ENCODE measurements at regions not wholly inside any gene's neighbourhood (a gene's known extent, or its start where the extent isn't known, plus 50 kb on each side); places are given as distances from the start of the nearest gene placed in this dataset.
A peak's percentile ranks its signal among the peaks of the same experiment; 100 is the strongest.
"Not testable (repeated sequence)": the region's sequence is repeated elsewhere in the genome, so short reads cannot be mapped to it uniquely, and the experiment has no call there.

DNA sequence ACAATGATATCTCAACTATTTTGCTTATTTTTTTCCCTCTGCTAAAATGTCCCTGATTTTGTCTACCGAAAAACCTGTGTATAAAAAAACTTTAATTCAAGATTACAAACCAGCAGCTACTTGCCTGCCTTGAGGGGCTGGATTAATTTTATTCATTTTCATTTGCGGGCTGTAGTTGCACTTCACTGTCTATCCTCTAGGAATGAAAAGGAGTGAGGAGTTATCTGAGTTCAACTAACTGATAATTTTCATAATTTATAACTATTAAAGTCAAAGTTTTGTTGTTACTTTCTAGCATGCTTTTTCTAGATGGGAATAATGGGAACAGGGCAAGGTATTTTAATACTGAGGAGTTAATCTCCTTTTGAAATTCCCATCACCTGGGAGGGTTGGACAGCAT lies 50.3 kb upstream of the AGTPBP1 start:
- DNase-seq; H3K36me3 ChIP-seq (ENCODE audit: control insufficient read depth in 2 of 3, insufficient read depth in 3 of 3, low read length in 3 of 3); H3K27me3 ChIP-seq (ENCODE audit: control insufficient read depth in 2 of 2, insufficient read depth in 2 of 2, low read length in 2 of 2); H3K9me3 Mint-ChIP-seq; H3K27ac Mint-ChIP-seq; ATAC-seq; H3K27ac ChIP-seq (ENCODE audit: low read depth, low read length); H3K4me1 ChIP-seq (ENCODE audit: control insufficient read depth in 2 of 2, insufficient read depth in 2 of 2, low read length in 2 of 2); H3K4me1 Mint-ChIP-seq; H3K4me3 ChIP-seq (ENCODE audit: low read length); intact Hi-C loops (cut with micrococcal nuclease); POLR2A ChIA-PET; H3K36me3 Mint-ChIP-seq; CTCF ChIA-PET; H3K4me3 Mint-ChIP-seq; H3K9me3 ChIP-seq (ENCODE audit: control insufficient read depth in 2 of 3, low read length in 3 of 3): not testable (repeated sequence)
- H3K27me3 Mint-ChIP-seq, result peaks cover 0 to 35% (median 4%) of the 10 kb centered on the region in 5 donors

DNA sequence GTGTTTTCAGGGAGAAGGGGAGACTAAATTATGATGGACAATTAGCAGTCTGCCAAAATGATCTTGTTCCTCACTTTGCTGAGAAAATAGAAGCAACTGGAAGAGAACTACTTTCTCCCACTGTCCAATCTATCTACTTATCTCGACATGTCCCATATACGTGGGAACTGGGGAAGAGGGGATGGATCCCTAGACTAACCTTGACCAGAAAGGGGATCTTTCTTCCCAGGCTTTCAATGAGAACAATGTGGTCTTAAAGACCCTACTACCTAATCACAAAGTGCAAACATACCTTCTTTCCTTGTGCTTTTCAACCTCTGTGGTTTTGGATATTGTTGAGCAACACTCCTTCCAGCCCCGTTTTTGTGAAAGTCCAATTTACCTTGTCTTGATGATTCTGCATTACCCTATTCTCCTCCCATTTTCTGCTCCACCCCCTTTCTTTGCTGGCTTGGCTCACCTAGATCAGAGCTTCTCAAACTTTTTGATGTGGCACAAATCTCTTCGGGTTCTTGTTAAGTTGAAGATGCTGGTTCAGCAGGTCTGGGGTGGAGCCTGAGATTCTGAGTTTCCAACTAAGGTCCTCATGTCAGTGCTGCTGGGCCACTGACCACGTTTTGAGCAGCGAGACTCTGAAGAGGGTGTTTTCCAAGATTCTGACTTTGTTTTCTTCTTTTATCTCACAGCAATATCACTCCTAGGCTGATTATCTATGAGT lies 61.4 kb upstream of the AGTPBP1 start:
- POLR2A ChIA-PET, result interaction anchor here (0.9 kb wide), 1 partner anchor 60 kb away, joined by 3 read pairs; no protein-coding TSS in a partner anchor
- H3K27me3 Mint-ChIP-seq; H3K27ac Mint-ChIP-seq; H3K36me3 Mint-ChIP-seq; H3K27me3 ChIP-seq (ENCODE audit: control insufficient read depth in 2 of 2, insufficient read depth in 2 of 2, low read length in 2 of 2); CTCF ChIA-PET; H3K4me3 Mint-ChIP-seq; H3K9me3 Mint-ChIP-seq; H3K4me3 ChIP-seq (ENCODE audit: low read length); H3K36me3 ChIP-seq (ENCODE audit: control insufficient read depth in 2 of 3, insufficient read depth in 3 of 3, low read length in 3 of 3); H3K9me3 ChIP-seq (ENCODE audit: control insufficient read depth in 2 of 3, low read length in 3 of 3): not testable (repeated sequence)
- intact Hi-C loops (cut with micrococcal nuclease), result loop anchor here (1.0 to 10.0 kb wide), 5 partner anchors 137 to 1878 kb away; partner anchors contain the start of genes GAS1 (in 1 of the 2), HNRNPK (in 1 of the 2), KIF27 (in 1 of the 2) and RMI1 (in 1 of the 2)
- H3K4me1 Mint-ChIP-seq, result peaks cover 9 to 18% (median 11%) of the 10 kb centered on the region in 7 donors
- peak in 7 of 9 donors; percentile 68 to 82 (median 76) for DNase-seq
- peak; percentile 64 for ATAC-seq
- H3K4me1 ChIP-seq (ENCODE audit: control insufficient read depth in 2 of 2, insufficient read depth in 2 of 2, low read length in 2 of 2), result peaks cover 14 to 25% of the 10 kb centered on the region in 2 donors
- peak overlapping the region; percentile 96 for H3K27ac ChIP-seq (ENCODE audit: low read depth, low read length)

DNA sequence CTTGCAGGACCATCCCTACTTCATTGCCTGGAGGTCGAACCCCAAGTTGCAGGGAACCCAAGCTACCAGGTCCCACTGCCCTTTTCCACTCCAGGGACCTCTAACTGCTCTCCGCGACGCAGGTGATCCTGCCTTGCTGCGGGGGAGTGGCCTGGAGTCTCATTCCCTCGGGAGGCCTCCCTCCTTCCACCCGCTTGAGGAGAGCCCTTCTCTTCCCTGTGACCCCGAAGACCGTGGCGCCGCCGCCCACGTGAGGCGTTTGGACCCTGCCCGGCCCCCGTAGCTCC lies 63.0 kb upstream of the AGTPBP1 start:
- not testable (repeated sequence) for H3K36me3 ChIP-seq (ENCODE audit: control insufficient read depth in 2 of 3, insufficient read depth in 3 of 3, low read length in 3 of 3); ATAC-seq; H3K27me3 ChIP-seq (ENCODE audit: control insufficient read depth in 2 of 2, insufficient read depth in 2 of 2, low read length in 2 of 2); H3K27me3 Mint-ChIP-seq; H3K9me3 Mint-ChIP-seq; DNase-seq; H3K9me3 ChIP-seq (ENCODE audit: control insufficient read depth in 2 of 3, low read length in 3 of 3)
- Histone ChIP-seq H3K27ac (ENCODE audit: low read depth, low read length) (peak overlapping the region; percentile 96), H3K4me3 (ENCODE audit: low read length) (peak overlapping the region; percentile 44), H3K4me1 (ENCODE audit: control insufficient read depth in 2 of 2, insufficient read depth in 2 of 2, low read length in 2 of 2) (peaks cover 14 to 25% of the 10 kb centered on the region in 2 donors)
- Mint-ChIP-seq H3K4me3 (peak overlapping the region in 2 of 10 donors; percentile 78 to 79), H3K36me3 (peaks cover 0 to 13% (median 5%) of the 10 kb centered on the region in 5 donors), H3K27ac (peak overlapping the region in 2 of 9 donors; percentile 68 to 94), H3K4me1 (peaks cover 11 to 27% (median 14%) of the 10 kb centered on the region in 7 donors)
- intact Hi-C loops (cut with micrococcal nuclease), result loop anchor here (1.0 to 10.0 kb wide), 11 partner anchors 62 to 1880 kb away; partner anchors contain the start of genes ISCA1 (in 2 of the 2), TUT7 (in 2 of the 2), GAS1 (in 1 of the 2) and HNRNPK (in 1 of the 2)
- POLR2A ChIA-PET, result interaction anchor here (1.0 kb wide), 1 partner anchor 63 kb away, joined by 3 read pairs; the partner anchor contains the start of gene AGTPBP1
- CTCF ChIA-PET, result interaction anchor here (0.6 kb wide), 1 partner anchor 200 kb away, joined by 3 read pairs; no protein-coding TSS in a partner anchor

DNA sequence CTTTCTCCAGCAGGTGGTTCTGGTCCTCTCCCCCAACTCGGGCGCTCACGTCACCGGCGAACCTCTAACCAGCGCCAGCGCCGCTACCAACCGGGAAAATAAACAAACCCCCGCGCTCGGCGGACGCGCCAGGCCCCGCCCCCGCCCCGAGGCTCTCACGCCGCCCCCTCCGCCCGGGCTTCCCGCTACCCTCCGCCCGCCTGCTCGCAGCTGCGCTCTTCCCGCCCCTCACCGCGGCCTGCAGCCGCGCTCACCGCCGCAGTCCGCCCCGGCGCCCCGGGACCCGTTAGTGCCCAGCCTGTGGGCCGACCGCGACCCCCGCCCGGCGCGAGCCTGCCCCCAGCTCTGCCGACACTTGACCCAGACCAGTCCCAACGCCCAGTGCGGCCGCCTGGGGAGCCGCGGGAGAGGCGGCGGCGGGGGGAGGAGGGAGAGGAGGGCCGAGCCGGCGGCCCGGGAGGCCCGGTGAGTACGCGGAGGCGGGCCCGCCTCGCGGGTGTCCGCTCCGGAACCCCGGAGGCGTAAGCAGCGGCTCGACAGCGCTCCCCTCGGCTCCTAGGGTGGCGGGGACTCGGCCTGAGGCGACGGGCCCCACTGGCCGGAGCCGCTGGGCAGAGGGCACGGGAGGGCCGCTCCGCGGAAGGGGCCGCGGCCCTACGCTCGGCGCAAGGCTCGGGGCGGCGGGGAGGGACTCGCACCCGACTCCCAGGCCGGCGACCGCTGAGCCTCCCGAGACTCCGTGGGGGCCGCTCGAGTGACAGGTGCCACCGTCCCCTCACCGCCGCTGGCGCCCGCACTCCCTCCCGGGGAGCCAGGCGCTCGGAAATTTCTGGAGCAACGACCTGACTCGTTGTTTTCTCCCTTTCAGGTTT lies 63.6 kb upstream of the AGTPBP1 start:
- POLR2A ChIA-PET, result interaction anchor here (1.0 kb wide), 1 partner anchor 63 kb away, joined by 3 read pairs; the partner anchor contains the start of gene AGTPBP1
- intact Hi-C loops (cut with micrococcal nuclease), result loop anchor here (1.0 to 10.0 kb wide), 10 partner anchors 63 to 1881 kb away; partner anchors contain the start of genes ISCA1 (in 2 of the 2), TUT7 (in 2 of the 2), GAS1 (in 1 of the 2) and HNRNPK (in 1 of the 2)
- peak; percentile 87 for ATAC-seq
- H3K9me3 Mint-ChIP-seq; H3K27me3 ChIP-seq (ENCODE audit: control insufficient read depth in 2 of 2, insufficient read depth in 2 of 2, low read length in 2 of 2); H3K36me3 ChIP-seq (ENCODE audit: control insufficient read depth in 2 of 3, insufficient read depth in 3 of 3, low read length in 3 of 3); H3K9me3 ChIP-seq (ENCODE audit: control insufficient read depth in 2 of 3, low read length in 3 of 3); H3K27me3 Mint-ChIP-seq: not testable (repeated sequence)
- Mint-ChIP-seq H3K27ac (peak overlapping the region; percentile 68 to 94 (median 87)), H3K4me1 (peaks cover 11 to 28% (median 14%) of the 10 kb centered on the region in 7 donors), H3K4me3 (peak overlapping the region; percentile 83 to 92 (median 86)), H3K36me3 (peaks cover 0 to 14% (median 5%) of the 10 kb centered on the region in 5 donors)
- DNase-seq, result peak; percentile 62 to 81 (median 75)
- Histone ChIP-seq H3K4me1 (ENCODE audit: control insufficient read depth in 2 of 2, insufficient read depth in 2 of 2, low read length in 2 of 2) (peaks cover 14 to 25% of the 10 kb centered on the region in 2 donors), H3K27ac (ENCODE audit: low read depth, low read length) (peak overlapping the region; percentile 96), H3K4me3 (ENCODE audit: low read length) (peak overlapping the region; percentile 53)
- CTCF ChIA-PET, result interaction anchor here (0.6 kb wide), 1 partner anchor 199 kb away, joined by 3 read pairs; no protein-coding TSS in a partner anchor

DNA sequence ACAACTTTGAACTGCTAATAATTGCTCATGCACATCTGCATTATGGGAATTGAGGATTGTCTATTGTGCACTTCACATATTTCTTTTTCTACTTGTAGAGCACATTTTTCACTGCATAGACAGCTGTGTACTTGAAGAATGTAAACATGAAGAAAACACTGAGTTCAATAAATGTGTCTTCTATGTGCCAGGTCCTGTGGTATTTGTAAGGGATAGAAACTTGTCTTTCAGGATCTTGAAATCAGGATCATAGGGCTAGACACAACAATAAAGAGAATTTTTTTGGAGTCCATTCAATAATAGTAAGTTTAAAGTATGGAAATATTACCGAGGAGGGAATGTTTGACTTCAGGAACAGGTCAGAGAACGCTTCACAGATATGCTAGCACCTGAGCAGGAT lies 66.6 kb upstream of the AGTPBP1 start:
- H3K27me3 ChIP-seq (ENCODE audit: control insufficient read depth in 2 of 2, insufficient read depth in 2 of 2, low read length in 2 of 2); H3K4me3 Mint-ChIP-seq; ATAC-seq; H3K27ac ChIP-seq (ENCODE audit: low read depth, low read length); POLR2A ChIA-PET; H3K27me3 Mint-ChIP-seq; H3K4me3 ChIP-seq (ENCODE audit: low read length); H3K9me3 Mint-ChIP-seq; H3K9me3 ChIP-seq (ENCODE audit: control insufficient read depth in 2 of 3, low read length in 3 of 3); H3K36me3 ChIP-seq (ENCODE audit: control insufficient read depth in 2 of 3, insufficient read depth in 3 of 3, low read length in 3 of 3); DNase-seq; CTCF ChIA-PET; H3K27ac Mint-ChIP-seq: not testable (repeated sequence)
- H3K4me1 Mint-ChIP-seq, result peaks cover 11 to 28% (median 19%) of the 10 kb centered on the region in 7 donors
- intact Hi-C loops (cut with micrococcal nuclease), result loop anchor here (5.0 to 10.0 kb wide), 6 partner anchors 111 to 1884 kb away; partner anchors contain the start of genes GAS1 (in 1 of the 2), HNRNPK (in 1 of the 2), ISCA1 (in 1 of the 2) and KIF27 (in 1 of the 2)
- H3K4me1 ChIP-seq (ENCODE audit: control insufficient read depth in 2 of 2, insufficient read depth in 2 of 2, low read length in 2 of 2), result peaks cover 10 to 24% of the 10 kb centered on the region in 2 donors
- H3K36me3 Mint-ChIP-seq, result peaks cover 0 to 17% (median 11%) of the 10 kb centered on the region in 5 donors

DNA sequence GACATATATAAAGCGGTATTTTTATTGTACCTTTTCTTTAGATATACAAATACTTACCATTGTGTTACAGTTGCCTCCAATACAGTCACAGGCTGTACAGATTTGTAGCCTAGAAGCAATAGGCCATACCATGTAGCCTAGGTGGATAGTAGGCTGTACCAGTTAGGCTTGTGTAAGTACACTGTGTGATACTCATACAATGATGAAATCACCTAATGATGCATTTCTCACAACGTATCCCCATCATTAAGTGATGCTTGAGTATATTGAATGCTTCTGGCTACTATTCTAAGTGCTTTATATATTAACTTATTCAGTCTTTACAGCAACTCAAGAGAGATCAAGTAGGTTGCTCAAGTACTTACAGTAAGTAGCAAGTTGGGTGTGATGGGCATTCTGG lies 71.6 kb upstream of the AGTPBP1 start:
- POLR2A ChIA-PET; H3K9me3 Mint-ChIP-seq; H3K36me3 ChIP-seq (ENCODE audit: control insufficient read depth in 2 of 3, insufficient read depth in 3 of 3, low read length in 3 of 3); H3K27me3 ChIP-seq (ENCODE audit: control insufficient read depth in 2 of 2, insufficient read depth in 2 of 2, low read length in 2 of 2); H3K27me3 Mint-ChIP-seq; ATAC-seq; CTCF ChIA-PET; H3K27ac ChIP-seq (ENCODE audit: low read depth, low read length); H3K4me1 ChIP-seq (ENCODE audit: control insufficient read depth in 2 of 2, insufficient read depth in 2 of 2, low read length in 2 of 2); H3K4me3 Mint-ChIP-seq; H3K4me1 Mint-ChIP-seq; H3K27ac Mint-ChIP-seq; H3K9me3 ChIP-seq (ENCODE audit: control insufficient read depth in 2 of 3, low read length in 3 of 3); H3K4me3 ChIP-seq (ENCODE audit: low read length); DNase-seq: not testable (repeated sequence)
- H3K36me3 Mint-ChIP-seq, result peaks cover 0 to 14% (median 7%) of the 10 kb centered on the region in 5 donors
- intact Hi-C loops (cut with micrococcal nuclease), result loop anchor here in 1 of 2 donors (10.0 kb wide), 1 partner anchor 1511 kb away; no protein-coding TSS in a partner anchor
